Eye (tissue), 1 donor: ENCODE measurements at regions not wholly inside any gene's neighbourhood (a gene's known extent, or its start where the extent isn't known, plus 50 kb on each side); places are given as distances from the start of the nearest gene placed in this dataset.

Experiments used
- DNase-seq: peaks from one replicate; pipeline ENCODE4 v3.0.0-alpha.2; 2015

DNA sequence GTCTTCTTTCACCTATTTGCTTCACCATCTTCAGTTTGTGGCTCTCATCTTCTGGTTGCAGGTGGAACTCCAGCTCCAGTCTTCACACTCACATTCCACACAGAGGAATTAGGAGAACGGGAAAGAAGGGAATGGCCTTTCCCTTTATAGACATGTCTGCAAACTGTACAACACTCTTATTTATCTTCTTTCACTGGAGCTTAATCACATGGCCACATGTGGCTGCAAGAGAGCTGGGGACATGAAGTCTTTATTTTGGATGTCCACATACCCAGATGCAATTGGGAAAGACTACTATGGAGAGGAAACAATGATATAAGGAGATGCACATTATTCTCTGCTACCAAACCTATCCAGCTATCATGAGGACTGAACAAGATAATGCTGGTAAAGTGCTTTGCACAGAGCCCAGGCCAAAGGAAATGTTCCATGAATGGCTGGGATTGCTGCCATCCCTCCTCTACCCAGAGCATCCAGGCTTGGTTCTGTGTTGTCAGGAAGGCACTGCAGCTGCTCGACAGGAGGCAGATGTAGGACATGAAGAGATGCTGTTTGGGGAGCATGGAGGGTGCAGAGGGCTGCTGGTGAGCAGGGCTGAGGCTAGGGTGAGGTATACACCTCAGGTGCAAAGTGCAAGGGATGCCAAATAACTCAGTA, 183.8 kb upstream of the TBX20 start:
- no peak for DNase-seq

DNA sequence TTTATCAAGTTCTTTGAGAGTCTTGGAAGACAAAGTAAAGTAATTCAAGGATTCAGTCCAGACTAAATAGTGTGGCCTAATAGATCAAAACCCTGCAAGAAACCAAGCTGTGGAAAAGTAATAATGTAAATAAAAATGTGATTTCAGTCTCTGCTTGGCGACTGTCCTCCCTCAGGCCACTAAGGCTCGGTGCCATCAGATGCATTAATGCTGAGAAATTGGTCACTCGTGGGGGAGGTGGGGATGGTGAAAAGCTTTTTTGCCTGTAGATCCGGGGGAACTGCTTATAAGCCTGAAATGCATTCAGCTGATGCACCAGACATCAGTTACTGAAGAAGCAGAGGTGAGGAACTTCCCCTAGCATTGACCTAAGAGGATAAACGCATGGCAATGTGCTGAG, 182.6 kb upstream of the TBX20 start:
- no peak for DNase-seq

DNA sequence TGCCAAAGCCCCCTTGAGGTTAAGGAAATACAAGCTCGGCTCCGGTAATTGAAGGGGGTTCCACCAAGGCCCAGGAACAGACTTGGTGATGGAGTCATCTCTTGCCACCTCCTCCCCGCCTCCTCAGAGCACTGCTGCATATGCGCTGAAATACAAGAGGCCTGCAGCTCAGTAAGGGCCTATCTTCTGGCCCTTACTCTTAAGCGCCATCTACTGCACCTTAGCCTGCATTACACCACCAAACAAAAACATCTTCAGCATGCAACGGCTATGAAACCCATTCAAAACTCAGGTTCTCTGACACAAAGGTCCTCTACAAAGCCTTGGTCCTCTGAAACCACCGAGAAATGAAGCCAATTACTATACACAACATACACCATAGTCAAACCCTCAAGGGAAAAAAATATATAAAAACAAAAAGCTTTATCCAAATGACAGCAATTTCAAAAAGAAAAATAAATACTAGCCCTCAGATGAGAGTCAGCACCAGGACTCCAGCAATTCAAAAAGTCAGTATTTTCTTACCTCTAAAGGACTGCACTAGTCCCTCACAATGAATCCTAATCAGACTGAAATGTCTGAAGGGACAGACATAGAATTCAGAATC, 176.8 kb upstream of the TBX20 start:
- DNase-seq, result no peak

DNA sequence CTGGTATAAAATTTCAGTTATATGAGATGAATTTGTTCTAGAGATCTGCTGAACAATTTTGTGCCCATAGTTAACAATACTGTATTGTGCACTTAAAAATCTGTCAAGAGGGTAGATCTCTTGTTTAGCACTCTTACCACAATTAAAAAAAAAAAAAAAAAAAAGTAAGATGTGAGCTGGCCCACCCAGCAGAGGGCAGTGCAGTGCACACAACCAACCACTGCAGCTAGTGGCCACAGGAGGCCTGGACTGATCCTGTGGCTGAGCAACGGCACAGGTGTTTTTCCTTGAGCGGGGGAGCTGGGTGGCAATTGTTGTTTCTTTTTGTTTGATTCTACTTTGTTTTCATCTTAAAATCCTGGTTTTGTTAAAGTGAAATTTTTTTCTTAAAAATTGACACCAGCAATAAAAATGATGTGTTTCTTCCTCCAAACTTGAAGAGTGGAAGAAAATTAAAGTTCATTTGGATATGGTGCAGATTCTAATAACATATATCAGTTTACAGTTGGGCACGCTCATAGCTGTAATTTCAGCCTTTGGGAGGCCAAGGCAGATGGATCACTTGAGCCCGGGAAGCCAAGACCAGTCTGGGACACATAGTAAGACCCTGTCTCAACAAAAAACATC, 171.1 kb upstream of the TBX20 start:
- peak; percentile 66 for DNase-seq

DNA sequence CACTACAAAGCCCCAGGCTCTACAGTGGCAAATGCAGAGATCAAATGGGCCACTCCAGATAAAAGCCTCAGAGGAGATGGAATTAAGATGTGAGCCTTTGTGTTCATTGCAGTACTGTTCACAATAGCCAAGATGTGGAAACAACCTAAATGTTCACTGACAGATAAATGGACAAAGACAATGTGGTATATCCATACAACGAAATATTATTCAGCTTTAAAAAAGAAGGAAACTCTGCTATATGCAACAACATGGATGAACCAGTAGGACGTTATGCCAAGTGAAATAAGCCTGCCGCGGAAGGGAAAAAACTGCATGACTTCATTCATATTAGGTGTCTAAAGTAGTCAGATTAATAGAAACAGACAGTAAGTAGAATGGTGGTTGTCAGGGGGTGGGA, 170.5 kb upstream of the TBX20 start:
- no peak for DNase-seq

DNA sequence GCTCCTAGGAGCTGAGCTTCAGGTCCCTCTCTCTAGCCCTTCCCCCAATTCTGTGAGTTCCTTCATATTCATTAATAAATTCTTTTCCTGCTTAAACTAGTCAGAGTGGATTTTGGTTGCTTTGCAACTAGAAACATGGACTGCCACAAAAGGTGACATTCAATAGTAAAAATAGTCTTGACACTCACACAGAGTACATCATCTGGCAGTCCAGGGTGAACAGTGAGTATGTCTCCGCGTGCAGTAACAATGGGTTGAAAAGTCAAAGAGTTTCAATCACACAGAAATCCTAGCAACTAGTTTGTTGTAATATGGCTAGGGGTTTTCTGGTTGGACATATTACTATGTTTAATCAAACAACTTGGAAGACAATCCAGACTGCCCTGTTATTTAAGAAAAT, 168.8 kb upstream of the TBX20 start:
- DNase-seq, result no peak

DNA sequence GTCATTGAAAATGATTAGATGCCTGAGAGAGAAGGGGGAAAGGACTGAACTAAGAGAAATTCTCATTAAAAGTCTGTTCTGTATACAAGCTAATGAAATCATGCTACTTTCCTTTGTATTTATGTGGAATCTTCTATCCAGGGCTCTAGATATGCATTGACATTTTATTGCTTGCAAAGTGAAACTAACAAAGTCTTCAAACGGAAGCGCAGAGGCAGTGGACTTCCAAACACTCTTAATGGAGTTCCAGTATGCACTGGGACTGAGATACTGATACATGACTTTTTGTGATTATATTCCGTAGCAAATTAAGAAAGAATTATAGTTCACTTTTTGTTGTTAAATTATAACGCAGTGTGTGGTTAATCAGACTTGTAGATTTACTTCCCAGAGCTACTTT, 166.8 kb upstream of the TBX20 start:
- DNase-seq, result no peak

DNA sequence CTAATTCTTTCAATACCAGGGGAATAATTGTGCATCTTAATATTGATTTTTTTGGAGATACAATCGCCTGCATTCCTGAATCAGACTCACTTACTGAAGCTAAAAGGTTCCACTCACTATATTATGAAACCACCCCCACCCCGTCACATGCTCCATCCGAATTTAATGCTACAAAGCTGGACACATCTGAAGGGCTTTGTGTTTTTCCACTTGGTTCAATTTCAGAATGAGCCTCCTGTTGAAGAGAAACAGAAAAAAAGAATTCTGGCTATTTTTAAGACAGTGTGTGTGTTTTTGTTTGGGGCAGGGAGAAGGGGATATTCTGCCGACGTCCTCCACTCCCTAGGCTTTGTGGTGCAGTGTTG, 165.5 kb upstream of the TBX20 start:
- DNase-seq, result no peak

DNA sequence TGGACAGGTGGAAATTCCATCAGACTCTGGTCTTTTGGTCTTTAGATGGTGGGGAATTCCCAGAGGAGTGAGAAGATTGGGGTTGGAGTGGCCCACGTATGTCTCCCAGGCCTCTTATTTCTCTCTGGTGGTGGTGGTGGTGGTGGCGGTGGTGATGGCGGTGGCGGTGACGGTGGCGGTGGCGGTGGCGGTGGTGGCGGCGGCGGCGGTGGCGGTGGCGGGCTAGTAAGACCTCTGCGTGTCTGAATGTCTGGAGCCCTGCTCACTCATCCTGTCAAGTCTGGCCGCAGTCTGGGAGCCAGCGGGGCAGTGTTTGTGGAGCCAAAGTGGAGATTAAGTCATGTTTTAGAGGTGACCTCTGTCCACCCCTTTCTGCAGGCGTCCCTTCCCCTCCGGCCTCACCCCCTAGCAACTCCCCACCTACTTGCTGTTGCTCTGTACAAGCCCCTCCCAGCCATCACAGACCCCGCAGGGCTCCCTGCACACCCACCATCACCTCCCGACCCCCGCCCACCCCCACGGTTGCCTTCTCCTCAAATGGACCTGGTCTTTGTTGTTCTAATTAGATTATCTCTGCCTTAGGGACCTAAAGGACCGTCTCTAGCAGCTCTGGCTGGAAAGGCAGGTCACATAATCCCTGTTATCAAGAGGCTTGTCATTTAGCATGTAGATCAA, 165.0 kb upstream of the TBX20 start:
- peak; percentile 27 for DNase-seq

DNA sequence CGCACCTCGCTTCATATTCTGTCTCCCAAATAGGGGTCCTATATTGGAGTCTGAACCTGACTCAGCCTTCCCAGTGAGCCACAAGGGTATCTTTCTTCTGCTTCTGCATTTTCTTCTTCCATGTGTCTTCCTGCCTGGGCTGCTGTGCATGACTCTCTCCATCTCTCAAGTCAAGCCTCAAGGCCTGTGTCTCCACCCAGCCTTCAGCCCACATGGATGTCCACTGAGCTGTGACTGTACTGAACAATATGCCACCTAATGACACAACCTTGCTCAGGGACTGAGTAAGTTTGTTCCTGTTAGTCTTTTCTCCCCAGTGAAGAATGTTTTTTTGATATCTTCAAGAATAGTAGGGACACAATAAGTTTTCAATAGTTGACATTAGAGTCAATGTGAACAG, 162.7 kb upstream of the TBX20 start:
- DNase-seq, result no peak

DNA sequence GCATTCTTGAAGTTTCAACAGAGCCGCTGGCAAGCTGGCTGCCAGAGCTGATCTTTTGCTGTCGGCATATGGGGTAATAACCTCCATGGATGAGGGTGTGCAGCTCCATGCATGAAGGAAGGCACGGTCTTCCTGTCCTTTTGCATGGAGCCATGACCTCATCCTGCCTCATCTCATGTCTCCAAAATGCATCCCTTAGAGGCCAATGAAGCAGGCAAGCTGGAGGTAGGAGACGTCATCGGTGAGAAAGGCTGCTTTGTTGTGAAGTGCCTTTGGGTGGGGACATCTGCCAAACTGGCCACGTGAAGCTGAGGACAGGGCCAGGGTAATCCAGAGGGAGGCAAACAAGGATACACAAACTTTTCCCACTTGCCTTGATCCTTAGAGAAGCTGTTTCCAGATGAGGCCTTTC, 161.5 kb upstream of the TBX20 start:
- DNase-seq, result no peak

DNA sequence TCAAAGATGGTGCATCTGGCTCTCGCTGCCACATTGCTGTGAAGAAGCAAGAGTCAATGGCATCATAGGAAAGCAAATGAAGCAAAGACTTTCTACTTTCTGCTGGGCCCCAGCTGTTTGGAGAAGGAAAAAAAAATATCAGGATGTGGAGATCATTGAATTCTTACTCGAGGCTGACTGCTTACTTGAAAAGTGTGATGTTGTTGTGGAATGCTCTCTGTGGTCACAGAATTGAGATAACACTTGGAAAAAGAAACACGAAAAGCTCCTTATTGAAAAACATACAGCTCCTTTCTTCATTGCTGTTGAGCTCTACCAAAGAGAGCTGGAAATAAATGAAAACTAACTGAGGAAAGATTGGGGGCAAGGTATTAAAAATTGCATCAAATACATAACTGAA, 157.4 kb upstream of the TBX20 start:
- no peak for DNase-seq

DNA sequence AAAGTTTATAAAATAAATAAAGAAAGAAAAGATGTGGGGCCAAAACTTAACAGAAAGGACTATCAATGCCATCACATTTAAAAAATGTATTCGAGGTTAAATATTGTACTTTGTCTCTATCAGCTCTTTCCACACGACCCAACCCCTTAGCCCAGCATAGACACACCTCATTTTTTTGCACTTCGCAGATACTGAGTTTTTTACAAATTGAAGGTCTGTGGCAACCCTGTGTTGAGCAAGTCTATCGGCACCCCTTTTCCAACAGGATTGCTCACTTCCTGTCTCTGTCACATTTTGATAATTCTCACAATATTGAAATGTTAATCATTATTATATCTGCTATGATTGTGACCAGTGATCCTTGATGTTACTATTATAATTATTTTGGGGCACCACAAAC, 151.6 kb upstream of the TBX20 start:
- DNase-seq, result no peak

DNA sequence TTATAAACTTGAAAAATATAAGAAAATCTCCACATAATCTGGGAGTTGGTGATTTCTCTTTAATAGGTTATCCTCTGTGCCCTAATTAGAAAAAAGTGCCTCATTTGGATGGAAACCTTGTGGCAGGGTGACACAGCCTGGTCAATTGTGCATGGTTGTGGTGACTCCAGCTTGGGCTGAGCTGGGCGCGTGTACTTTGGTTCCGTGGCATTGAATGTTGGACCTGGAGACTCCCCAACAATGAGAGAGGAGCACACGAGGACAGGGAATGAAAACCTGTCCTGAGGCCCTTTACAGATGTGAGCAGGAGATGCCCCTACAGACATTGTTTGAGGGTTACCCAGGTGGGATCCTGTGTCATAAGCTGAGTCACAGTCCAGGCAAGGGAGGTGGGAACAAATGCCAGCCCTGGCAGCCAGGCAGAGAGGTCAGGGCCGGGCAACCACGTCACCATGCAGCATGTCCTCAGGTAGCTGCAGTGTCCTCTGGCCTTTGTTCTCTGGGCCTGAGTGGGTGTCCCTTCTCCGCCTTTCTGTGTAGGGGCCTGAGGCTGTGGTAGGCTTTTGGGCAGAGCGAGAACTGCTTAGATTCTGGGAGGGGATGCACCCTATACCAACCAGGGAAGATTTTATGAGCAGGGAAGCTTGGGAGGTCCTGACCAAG, 147.4 kb upstream of the TBX20 start:
- no peak for DNase-seq

DNA sequence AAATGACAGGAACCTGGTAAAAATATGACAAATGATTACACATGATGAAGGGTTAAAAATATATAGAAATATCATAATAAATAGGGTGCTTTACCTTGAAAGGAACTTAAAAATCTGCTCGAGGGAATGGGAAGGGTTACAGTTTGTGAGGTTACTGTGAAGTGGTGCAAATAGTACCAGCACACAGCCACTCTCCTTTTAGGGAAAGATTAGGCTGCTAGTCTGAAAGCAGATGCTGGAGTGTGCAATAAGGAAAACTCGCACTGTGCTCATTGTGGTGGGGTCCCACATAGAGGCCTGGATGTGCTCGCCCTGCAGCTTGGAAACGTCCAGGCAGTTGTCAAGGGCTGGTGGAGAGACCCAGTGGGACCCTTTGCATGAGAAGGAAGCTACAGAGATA, 145.9 kb upstream of the TBX20 start:
- DNase-seq, result no peak

DNA sequence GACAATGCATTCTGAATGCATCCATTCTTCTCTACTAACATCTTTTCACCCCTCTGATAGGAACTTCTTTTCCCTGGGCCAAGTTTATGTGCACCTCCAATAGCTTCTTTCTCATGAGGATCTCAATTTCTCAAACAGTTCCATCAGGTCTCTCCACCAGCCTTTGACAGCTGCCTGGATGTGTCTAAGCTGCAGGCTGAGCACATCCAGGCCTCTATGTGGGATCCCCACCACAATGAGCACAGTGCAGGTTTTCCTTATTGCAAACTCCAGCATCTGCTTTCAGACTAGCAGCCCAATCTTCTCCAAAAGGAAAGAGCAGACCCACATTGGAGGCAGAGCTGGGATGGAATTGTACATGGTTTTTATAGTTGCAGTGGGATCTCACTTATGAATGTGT, 145.3 kb upstream of the TBX20 start:
- no peak for DNase-seq

DNA sequence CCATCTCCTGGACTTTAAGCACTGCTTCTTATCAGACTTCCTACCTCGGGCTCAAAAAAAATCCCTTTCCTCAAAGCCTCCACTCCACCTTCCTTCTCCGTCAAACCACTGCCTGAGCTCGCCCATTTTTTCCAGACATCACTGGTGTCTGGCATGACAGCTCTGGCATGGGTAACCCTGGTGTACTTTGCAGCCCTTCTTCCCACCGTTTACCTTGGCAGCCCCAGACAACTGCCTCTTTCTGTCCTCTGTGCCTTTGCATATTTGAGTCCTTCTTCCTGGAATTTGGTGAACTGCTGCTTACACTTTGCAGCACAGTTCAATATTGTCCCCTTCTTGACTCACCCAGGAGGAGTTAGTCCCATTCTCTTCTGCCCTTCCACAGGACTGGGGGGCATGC, 144.6 kb upstream of the TBX20 start:
- DNase-seq, result no peak

DNA sequence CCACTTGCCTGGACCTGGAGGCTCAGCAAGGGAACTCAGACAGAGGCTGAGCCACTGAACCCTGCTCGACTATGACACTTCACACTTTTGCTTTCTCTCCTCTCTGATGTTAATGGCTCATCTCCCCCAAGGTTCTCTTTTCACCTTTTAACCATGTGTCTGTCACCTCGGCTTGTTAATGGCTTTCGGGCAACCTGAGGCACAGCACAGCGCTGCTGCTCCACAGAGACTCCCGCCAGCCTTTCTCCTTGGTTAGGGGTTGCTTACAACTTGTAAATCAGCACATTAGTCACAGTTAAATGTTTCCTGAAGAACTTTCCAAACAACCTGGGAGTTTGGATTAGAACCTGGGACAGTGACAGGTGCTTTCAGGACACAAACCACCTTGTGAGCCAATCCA, 136.2 kb upstream of the TBX20 start:
- DNase-seq, result no peak

DNA sequence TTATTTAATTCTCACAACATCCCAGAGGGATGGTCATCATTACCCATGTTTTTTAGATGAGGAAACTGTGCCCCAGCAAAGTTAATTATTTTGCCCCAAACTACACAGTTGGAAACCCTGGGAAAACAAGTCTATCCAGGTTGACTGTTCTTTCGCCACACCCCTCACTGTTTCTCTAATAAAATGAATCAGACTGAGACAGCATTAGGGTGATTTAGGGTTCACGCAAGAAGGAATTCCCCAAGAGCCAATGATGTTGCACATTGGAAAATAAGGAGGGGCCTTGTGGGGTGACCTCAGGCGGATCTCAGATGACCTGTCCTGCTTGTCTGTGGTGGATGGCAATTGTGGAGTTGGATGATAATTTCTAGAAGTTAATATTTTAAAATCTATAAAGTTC, 135.7 kb upstream of the TBX20 start:
- DNase-seq, result no peak

DNA sequence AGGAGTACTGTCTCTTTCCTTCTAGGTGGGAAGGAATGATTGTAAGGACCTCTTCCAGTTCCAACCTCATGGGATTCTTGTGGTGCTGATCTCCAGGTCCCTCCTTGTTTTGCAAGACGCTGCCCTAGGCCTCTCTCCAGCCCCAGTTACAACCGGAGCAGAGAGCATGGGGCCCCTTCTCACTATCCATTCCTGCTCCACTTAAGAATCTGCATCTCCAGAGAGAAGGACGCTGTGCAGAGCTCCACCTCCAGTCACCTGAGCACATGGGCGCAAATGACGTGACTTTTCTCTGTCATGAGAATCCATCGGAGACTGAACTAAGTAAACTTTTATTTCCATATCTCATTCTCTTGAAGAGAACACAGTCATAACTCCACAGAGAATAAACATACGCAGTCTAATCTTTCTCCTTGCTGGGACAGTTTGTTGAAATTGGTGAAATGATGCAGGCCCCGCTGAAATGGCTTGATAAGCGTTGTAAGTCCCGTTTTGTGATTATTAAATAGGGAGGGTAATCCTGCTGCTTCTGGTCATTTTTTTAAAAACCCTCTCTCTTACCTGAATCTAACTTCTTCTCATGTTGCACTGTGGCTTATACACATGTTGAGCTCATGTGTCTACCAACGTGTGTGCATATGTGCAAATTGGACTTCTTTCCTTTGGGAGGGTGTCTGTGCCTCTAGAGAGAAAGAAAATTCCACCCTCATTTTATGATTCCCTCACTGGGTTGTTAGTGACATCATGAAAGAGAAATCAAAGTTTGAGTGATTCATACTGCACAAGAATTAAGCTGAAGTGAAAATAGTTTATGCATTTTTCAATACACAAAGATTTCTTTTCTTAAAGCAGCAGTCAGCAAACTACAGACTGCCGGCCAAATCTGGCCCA, 133.2 kb upstream of the TBX20 start:
- no peak for DNase-seq

DNA sequence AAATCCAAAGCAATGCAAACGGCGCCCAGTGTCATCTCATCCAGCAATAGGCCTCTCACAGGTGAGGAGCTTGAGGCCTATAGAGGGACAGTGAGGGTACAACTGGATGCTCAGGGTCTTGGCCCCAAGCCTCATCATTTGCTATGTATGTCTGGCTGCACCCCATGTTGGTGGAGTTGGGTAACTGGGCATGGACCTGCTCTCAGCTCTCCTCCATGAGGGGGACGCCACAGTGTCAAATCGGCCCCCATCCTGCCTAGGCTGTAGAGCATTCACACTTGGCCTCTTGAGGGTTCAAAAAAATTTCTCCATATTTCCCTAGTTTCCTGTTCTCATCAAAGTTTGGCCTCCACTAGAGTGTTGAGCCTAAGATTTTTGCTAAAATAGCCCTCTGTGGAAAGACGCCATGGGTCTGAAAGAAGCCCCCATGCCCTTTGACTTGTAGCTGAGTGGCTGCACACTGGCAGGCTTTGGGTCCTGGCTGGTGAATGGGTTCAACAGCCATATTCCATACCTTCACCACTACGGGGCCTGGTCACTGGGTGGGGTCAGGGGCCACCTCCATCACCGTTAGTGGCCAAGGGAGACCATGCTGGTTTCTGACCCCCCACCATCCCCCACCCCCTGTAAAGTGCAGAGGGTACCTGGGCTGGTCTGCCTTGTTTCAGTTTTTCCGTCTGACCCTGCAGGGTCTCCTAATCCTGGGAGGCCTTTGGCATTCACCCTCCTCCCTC, 132.3 kb upstream of the TBX20 start:
- DNase-seq, result no peak
